Skeletal muscle tissue (tissue), 3 donors: ENCODE measurements at regions not wholly inside any gene's neighbourhood (a gene's known extent, or its start where the extent isn't known, plus 50 kb on each side); places are given as distances from the start of the nearest gene placed in this dataset.

Source experiments
- H3K27ac ChIP-seq: one replicate; pipeline ENCODE4 v1.7.0; 2013; ENCODE audit warnings: mild to moderate bottlenecking, low read depth, low read length, inconsistent platforms
- H3K27me3 ChIP-seq, 3 donors: one replicate each; pipeline ENCODE4 v1.7.0; 2013; ENCODE audit warnings: low read length in 3 of 3; ENCODE audit not compliant: control insufficient read depth in 3 of 3, insufficient read depth in 3 of 3
- H3K36me3 ChIP-seq, 3 donors: one replicate each; pipeline ENCODE4 v1.7.0; 2013; ENCODE audit warnings: low read length in 3 of 3; ENCODE audit not compliant: control insufficient read depth in 3 of 3, insufficient read depth in 3 of 3
- H3K4me1 ChIP-seq, 3 donors: one replicate each; pipeline ENCODE4 v1.7.0; 2013; ENCODE audit warnings: low read length in 3 of 3, mild to moderate bottlenecking in 3 of 3; ENCODE audit not compliant: control insufficient read depth in 3 of 3, insufficient read depth in 3 of 3
- H3K4me3 ChIP-seq, 3 donors: one replicate each; pipeline ENCODE4 v1.7.0; 2013; ENCODE audit warnings: low read length in 3 of 3
- H3K9ac ChIP-seq, 3 donors: one replicate each; pipeline ENCODE4 v1.7.0; 2013; ENCODE audit warnings: low read length in 3 of 3, mild to moderate bottlenecking in 3 of 3, moderate library complexity in 2 of 3, low read depth in 1 of 3
- H3K9me3 ChIP-seq, 3 donors: one replicate each; pipeline ENCODE4 v1.7.0; 2013; ENCODE audit warnings: low read length in 3 of 3; ENCODE audit not compliant: control insufficient read depth in 3 of 3
- donor health status: Osteomylitis.

- no peaks in the 10 kb centered on the region for H3K36me3 ChIP-seq
- H3K4me1 ChIP-seq, result no peaks in the 10 kb centered on the region
- H3K27me3 ChIP-seq, result no peaks in the 10 kb centered on the region
- no peak overlapping the region for H3K9ac ChIP-seq
- no peak overlapping the region for H3K4me3 ChIP-seq
- H3K27ac ChIP-seq, result no peak overlapping the region
- H3K9me3 ChIP-seq, result no peaks in the 10 kb centered on the region
Observed at GRCh38 chr16:51321251-51321650, 170.2 kb upstream of the SALL1 start.

GRCh38 chr16:51317575-51317974 lies 166.5 kb upstream of the SALL1 start:
- H3K27ac ChIP-seq, result no peak overlapping the region
- H3K4me1 ChIP-seq, result no peaks in the 10 kb centered on the region
- no peaks in the 10 kb centered on the region for H3K36me3 ChIP-seq
- no peak overlapping the region for H3K4me3 ChIP-seq
- H3K9me3 ChIP-seq, result peaks cover 0 to 3% (median 0%) of the 10 kb centered on the region in 3 donors
- no peak overlapping the region for H3K9ac ChIP-seq
- no peaks in the 10 kb centered on the region for H3K27me3 ChIP-seq

GRCh38 chr16:51313198-51313597 lies 162.1 kb upstream of the SALL1 start:
- no peak overlapping the region for H3K9ac ChIP-seq
- peaks cover 0 to 3% (median 0%) of the 10 kb centered on the region in 3 donors for H3K9me3 ChIP-seq
- no peak overlapping the region for H3K4me3 ChIP-seq
- no peaks in the 10 kb centered on the region for H3K4me1 ChIP-seq
- H3K27ac ChIP-seq, result no peak overlapping the region
- H3K27me3 ChIP-seq, result no peaks in the 10 kb centered on the region
- no peaks in the 10 kb centered on the region for H3K36me3 ChIP-seq

GRCh38 chr16:51312363-51313150 lies 161.5 kb upstream of the SALL1 start:
- Histone ChIP-seq H3K36me3 (no peaks in the 10 kb centered on the region), H3K9me3 (peaks cover 0 to 3% (median 0%) of the 10 kb centered on the region in 3 donors), H3K27me3 (no peaks in the 10 kb centered on the region), H3K4me1 (no peaks in the 10 kb centered on the region), H3K27ac (no peak overlapping the region), H3K9ac (no peak overlapping the region), H3K4me3 (no peak overlapping the region)

DNA sequence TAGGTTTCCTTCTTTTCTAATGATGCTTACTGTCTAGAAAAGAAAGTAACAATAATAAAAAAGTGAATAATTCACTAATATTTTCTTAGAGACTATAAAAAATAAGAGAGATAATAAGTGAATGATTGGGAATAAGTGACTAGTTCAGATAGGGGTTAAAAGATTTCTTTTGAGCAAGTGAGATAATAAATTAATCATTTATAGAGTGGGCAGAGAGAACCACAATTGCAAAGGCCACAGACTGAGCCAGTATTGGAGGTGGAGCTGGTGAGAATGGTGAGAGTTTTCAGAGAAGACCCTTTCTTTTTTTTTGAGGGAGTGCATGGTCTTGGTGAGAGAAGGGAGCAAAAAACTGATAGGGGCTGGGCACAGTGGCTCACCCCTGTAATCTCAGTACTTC lies 159.1 kb upstream of the SALL1 start:
- H3K36me3 ChIP-seq, result no peaks in the 10 kb centered on the region
- no peaks in the 10 kb centered on the region for H3K27me3 ChIP-seq
- H3K9ac ChIP-seq, result no peak overlapping the region
- H3K4me1 ChIP-seq, result no peaks in the 10 kb centered on the region
- no peak overlapping the region for H3K27ac ChIP-seq
- H3K9me3 ChIP-seq, result peaks cover 0 to 3% (median 0%) of the 10 kb centered on the region in 3 donors
- no peak overlapping the region for H3K4me3 ChIP-seq

DNA sequence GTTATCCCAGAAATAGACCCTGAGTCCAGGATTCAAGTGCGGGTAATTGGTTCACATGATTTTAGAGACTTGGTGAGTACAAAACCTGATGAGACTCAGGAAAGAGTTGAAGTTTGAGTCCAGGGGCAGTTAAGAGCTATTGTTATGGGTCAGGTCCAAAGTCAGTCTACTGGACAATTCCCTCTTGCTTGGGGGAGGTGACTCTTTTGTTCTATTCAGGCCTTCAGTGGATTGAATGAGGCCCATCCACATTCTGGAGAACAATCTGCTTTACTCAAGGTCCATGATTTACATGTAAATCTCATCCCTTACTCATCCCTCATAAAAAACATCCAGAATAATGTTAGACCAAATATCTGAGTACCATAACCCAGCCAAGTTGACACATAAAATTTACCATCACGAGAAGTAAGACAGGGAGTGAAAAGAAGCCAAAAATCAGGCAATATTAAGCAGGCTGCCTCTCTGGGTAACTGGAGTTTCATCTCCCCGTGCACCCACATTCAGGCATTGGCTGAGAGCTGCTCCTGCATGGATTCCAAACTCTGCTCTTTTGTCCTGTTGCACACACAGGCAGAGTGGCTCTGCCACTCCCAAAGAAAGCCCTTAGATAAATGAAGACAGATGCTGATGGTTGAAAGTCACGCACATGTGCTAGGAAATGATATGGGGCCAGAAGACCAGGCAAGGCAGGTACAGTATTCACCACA lies 156.0 kb upstream of the SALL1 start:
- Histone ChIP-seq H3K36me3 (no peaks in the 10 kb centered on the region), H3K4me3 (no peak overlapping the region), H3K9ac (no peak overlapping the region), H3K27ac (no peak overlapping the region), H3K4me1 (no peaks in the 10 kb centered on the region), H3K9me3 (no peaks in the 10 kb centered on the region), H3K27me3 (no peaks in the 10 kb centered on the region)

DNA sequence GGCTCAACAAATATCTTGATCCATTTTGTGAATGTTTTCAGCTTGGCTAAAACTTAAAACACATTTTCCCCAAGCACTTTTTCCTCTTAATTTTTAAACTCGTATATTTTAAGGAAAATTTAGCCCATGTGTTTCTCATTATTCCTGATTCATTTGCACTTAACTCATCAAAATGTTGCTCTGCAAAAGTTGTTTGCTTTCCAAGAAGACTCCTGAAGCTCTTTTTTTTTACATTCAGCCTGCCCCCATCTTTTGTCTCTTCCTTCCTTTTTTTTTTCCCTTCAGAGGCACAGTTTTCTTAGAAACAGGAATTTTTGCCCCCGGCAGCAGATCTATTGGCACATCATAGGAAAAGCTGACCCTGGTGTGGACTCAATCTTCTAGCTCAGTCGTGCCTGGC lies 155.0 kb upstream of the SALL1 start:
- Histone ChIP-seq H3K27me3 (no peaks in the 10 kb centered on the region), H3K9ac (no peak overlapping the region), H3K9me3 (no peaks in the 10 kb centered on the region), H3K4me3 (no peak overlapping the region), H3K4me1 (no peaks in the 10 kb centered on the region), H3K36me3 (no peaks in the 10 kb centered on the region), H3K27ac (no peak overlapping the region)

- H3K36me3 ChIP-seq, result no peaks in the 10 kb centered on the region
- H3K9me3 ChIP-seq, result no peaks in the 10 kb centered on the region
- no peak overlapping the region for H3K4me3 ChIP-seq
- H3K9ac ChIP-seq, result no peak overlapping the region
- H3K4me1 ChIP-seq, result no peaks in the 10 kb centered on the region
- no peaks in the 10 kb centered on the region for H3K27me3 ChIP-seq
- no peak overlapping the region for H3K27ac ChIP-seq
Observed at GRCh38 chr16:51305337-51305736, 154.3 kb upstream of the SALL1 start.

- Histone ChIP-seq H3K27me3 (no peaks in the 10 kb centered on the region), H3K4me3 (no peak overlapping the region), H3K9me3 (peaks cover 0 to 7% (median 2%) of the 10 kb centered on the region in 3 donors), H3K36me3 (no peaks in the 10 kb centered on the region), H3K27ac (no peak overlapping the region), H3K4me1 (no peaks in the 10 kb centered on the region), H3K9ac (no peak overlapping the region)
Observed at GRCh38 chr16:51302042-51302441, 151.0 kb upstream of the SALL1 start.

DNA sequence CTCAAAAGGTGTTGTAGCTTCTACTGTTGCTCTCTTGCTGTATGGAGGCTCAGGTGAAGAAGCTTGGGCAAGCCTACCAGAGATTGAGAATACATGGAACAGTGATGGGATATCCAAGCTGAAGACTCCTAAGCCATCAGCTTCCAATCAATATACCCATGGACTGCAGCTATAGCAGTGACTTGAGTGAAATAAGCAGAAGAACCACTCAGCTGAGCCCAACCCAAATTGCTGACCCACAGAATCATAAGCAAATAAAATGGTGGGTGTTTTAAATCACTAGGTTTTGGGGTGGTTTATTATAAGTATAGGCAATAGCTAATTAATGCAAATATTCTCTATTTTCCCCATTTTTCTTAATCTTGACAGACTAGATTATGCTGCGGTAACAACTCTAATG lies 147.7 kb upstream of the SALL1 start:
- Histone ChIP-seq H3K27ac (no peak overlapping the region), H3K27me3 (no peaks in the 10 kb centered on the region), H3K4me3 (no peak overlapping the region), H3K36me3 (no peaks in the 10 kb centered on the region), H3K4me1 (no peaks in the 10 kb centered on the region), H3K9ac (no peak overlapping the region), H3K9me3 (peaks cover 0 to 7% (median 2%) of the 10 kb centered on the region in 3 donors)
